HG02840 (cell line): ENCODE measurements at regions not wholly inside any gene's neighbourhood (a gene's known extent, or its start where the extent isn't known, plus 50 kb on each side); places are given as distances from the start of the nearest gene placed in this dataset.
"Not testable (repeated sequence)": the region's sequence is repeated elsewhere in the genome, so short reads cannot be mapped to it uniquely, and the experiment has no call there.

Experiments
- ATAC-seq: cut with Tn5 transposase; IDR thresholded peaks from one replicate; pipeline ENCODE4 v1.9.1; 2021; ENCODE audit warnings: mild to moderate bottlenecking, moderate library complexity, moderate number of reproducible peaks; ENCODE audit not compliant: unreplicated experiment, low FRiP score

- ATAC-seq, result no peak
These were observed 152.1 kb downstream of the UQCRFS1 start for GRCh38 chr19:29060813-29061364.

GRCh38 chr19:29056535-29056934 lies 156.4 kb downstream of the UQCRFS1 start:
- no peak for ATAC-seq

- no peak for ATAC-seq
These were observed 157.9 kb downstream of the UQCRFS1 start for GRCh38 chr19:29054886-29055675.

- no peak for ATAC-seq
These were observed 164.1 kb downstream of the UQCRFS1 start for GRCh38 chr19:29048873-29049272.

- ATAC-seq, result no peak
These were observed 167.2 kb downstream of the UQCRFS1 start for GRCh38 chr19:29045679-29046254.

GRCh38 chr19:29044037-29044436 lies 168.9 kb downstream of the UQCRFS1 start:
- ATAC-seq, result no peak

GRCh38 chr19:29042450-29042849 lies 170.5 kb downstream of the UQCRFS1 start:
- no peak for ATAC-seq

- ATAC-seq, result no peak
These were observed 172.0 kb downstream of the UQCRFS1 start for GRCh38 chr19:29040951-29041350.

GRCh38 chr19:29040292-29040691 lies 172.7 kb downstream of the UQCRFS1 start:
- ATAC-seq, result no peak

GRCh38 chr19:29039036-29039435 lies 173.9 kb downstream of the UQCRFS1 start:
- not testable (repeated sequence) for ATAC-seq

GRCh38 chr19:29031216-29031615 lies 181.7 kb downstream of the UQCRFS1 start:
- no peak for ATAC-seq

- ATAC-seq, result no peak
These were observed 183.5 kb downstream of the UQCRFS1 start for GRCh38 chr19:29029268-29029958.

- no peak for ATAC-seq
These were observed 190.4 kb downstream of the UQCRFS1 start for GRCh38 chr19:29022599-29022998.

- no peak for ATAC-seq
These were observed 190.8 kb downstream of the UQCRFS1 start for GRCh38 chr19:29022165-29022564.

GRCh38 chr19:29021232-29021916 lies 191.6 kb downstream of the UQCRFS1 start:
- ATAC-seq, result no peak

GRCh38 chr19:29019403-29019802 lies 193.5 kb downstream of the UQCRFS1 start:
- no peak for ATAC-seq

GRCh38 chr19:29018542-29018941 lies 194.4 kb downstream of the UQCRFS1 start:
- ATAC-seq, result no peak

GRCh38 chr19:29017788-29018187 lies 195.2 kb downstream of the UQCRFS1 start:
- no peak for ATAC-seq

GRCh38 chr19:29016926-29017760 lies 195.8 kb downstream of the UQCRFS1 start:
- ATAC-seq, result no peak

GRCh38 chr19:29016353-29016752 lies 196.6 kb downstream of the UQCRFS1 start:
- ATAC-seq, result no peak
